ENCODE measurements at regions not wholly inside any gene's neighbourhood (a gene's known extent, or its start where the extent isn't known, plus 50 kb on each side); places are given as distances from the start of the nearest gene placed in this dataset.

- Histone ChIP-seq H3K4me1 (ENCODE audit: control insufficient read depth, extremely low read depth, insufficient read depth, low read length) (no peaks in the 10 kb centered on the region), H3K9me3 (replicated peaks; ENCODE audit: control insufficient read depth, insufficient read depth, low read length) (no peaks in the 10 kb centered on the region), H4K20me1 (replicated peaks; ENCODE audit: control insufficient read depth, extremely low read depth, insufficient read depth, low read length) (no peaks in the 10 kb centered on the region), H3K79me2 (ENCODE audit: control insufficient read depth, insufficient read depth, low read length) (no peaks in the 10 kb centered on the region), H3K27ac (ENCODE audit: insufficient read depth, low read depth, low read length) (no peak overlapping the region), H3K4me2 (ENCODE audit: insufficient read depth, low read length) (no peak overlapping the region), H3K4me3 (replicated peaks in 1 of 3; ENCODE audit: insufficient read depth in 1 of 3, low read depth in 1 of 3, low read length in 3 of 3) (no peak overlapping the region), H3K36me3 (ENCODE audit: control insufficient read depth in 2 of 2, extremely low read depth in 1 of 2, insufficient read depth in 2 of 2, low read length in 2 of 2) (no peaks in the 10 kb centered on the region), H2AFZ (ENCODE audit: low read depth, low read length) (no peak overlapping the region), H3K27me3 (ENCODE audit: control insufficient read depth in 2 of 2, insufficient read depth in 2 of 2, low read length in 2 of 2) (no peaks in the 10 kb centered on the region), H3K9me1 (replicated peaks; ENCODE audit: control insufficient read depth, extremely low read depth, insufficient read depth, low read length) (no peaks in the 10 kb centered on the region), H3K9ac (replicated peaks; ENCODE audit: extremely low read depth, insufficient read depth, low read length) (no peak overlapping the region)
- CTCF ChIA-PET, result interaction anchor here (0.7 to 1.3 kb wide), 2 partner anchors 132 to 364 kb away, joined by 3 read pairs; no protein-coding TSS in a partner anchor
- DNase-seq (ENCODE audit: low read depth, low spot score), result no peak
- no TSS peak for BruUV-seq (replicated peaks)
- dilution Hi-C loops (cut with MboI; ENCODE audit: extremely low pct_ligation_motif_present, low sequenced_read_pairs) (no loop called here), intact Hi-C loops (cut with micrococcal nuclease) (no loop called here)
- POLR2A ChIA-PET, result no interaction called here
- TF ChIP-seq POLR2AphosphoS5 (IDR thresholded peaks at IDR 0.05; ENCODE audit: insufficient read depth, low read depth, low read length) (no peak), FOS (IDR thresholded peaks at IDR 0.05; ENCODE audit: borderline replicate concordance, insufficient read depth, low read length) (no peak), CTCF (IDR thresholded peaks at IDR 0.05; ENCODE audit: extremely low read depth in 1 of 2, insufficient read depth in 1 of 2, low read depth in 1 of 2, low read length in 2 of 2) (no peak), EZH2 (IDR thresholded peaks at IDR 0.05; ENCODE audit: borderline replicate concordance, low read depth, low read length, severe bottlenecking) (no peak), POLR2A (IDR thresholded peaks at IDR 0.05; ENCODE audit: low read depth, low read length) (no peak), MYC (IDR thresholded peaks at IDR 0.05; ENCODE audit: low read depth, low read length) (no peak), JUN (IDR thresholded peaks at IDR 0.05; ENCODE audit: borderline replicate concordance, insufficient read depth, insufficient read length, low read depth) (no peak), MAX (IDR thresholded peaks at IDR 0.05; ENCODE audit: insufficient read depth, insufficient read length) (no peak), GATA2 (IDR thresholded peaks at IDR 0.05; ENCODE audit: insufficient read depth, insufficient read length, low read depth, low read length) (no peak)
- no peak for FAIRE-seq
Observed at GRCh38 chr4:141899103-141899502, 262.7 kb downstream of the IL15 start.
